HepG2 (cell line): ENCODE measurements at regions not wholly inside any gene's neighbourhood (a gene's known extent, or its start where the extent isn't known, plus 50 kb on each side); places are given as distances from the start of the nearest gene placed in this dataset.

Experiments
- ATAC-seq: fragments of 200-7000 bp; cut with Tn5 transposase; 3 replicates; pipeline ENCODE4 v1.9.1; 2020; ENCODE audit warnings: mild to moderate bottlenecking, moderate library complexity
- BruUV-seq: library from RNA; stranded (reverse); fragments of 400-500 nt; replicated peaks from 2 replicates; lab custom pipeline; 2021; lab: Mats Ljungman, UMichigan
- CTCF ChIA-PET: fragments of 300-600 bp; formaldehyde crosslinking; extraction: SDS; loops from one replicate; lab custom pipeline; 2021; ENCODE audit warnings: low total read pairs, inconsistent platforms, low intra/inter-chr PET ratio; lab: Yijun Ruan, JAX
- POLR2A ChIA-PET: fragments of 350-600 bp; sonication (Branson Sonifier 250); formaldehyde crosslinking; loops from one replicate; lab custom pipeline; 2020; ENCODE audit warnings: antibody characterized with exemption, inconsistent platforms; lab: Yijun Ruan, JAX
- DNase-seq: peaks from one replicate; pipeline ENCODE4 v3.0.0-alpha.2; 2015; ENCODE audit warnings: low spot score
- FAIRE-seq: peaks from 3 replicates; lab custom pipeline; 2011; peaks lifted over from hg19 to GRCh38; lab: Jason Lieb, UNC
- H2AFZ ChIP-seq: one replicate; pipeline ENCODE4 v1.6.1; 2011; ENCODE audit warnings: low read length, inconsistent platforms
- H3K27ac ChIP-seq: fragments of 300-600 bp; 3 replicates; pipeline ENCODE4 v1.8.0; 2011; ENCODE audit warnings: mixed run types, mild to moderate bottlenecking, mixed read lengths, low read length, inconsistent platforms; ENCODE audit not compliant: insufficient read depth; ENCODE audit errors: extremely low read length
- H3K27me3 ChIP-seq, 2 experiments: fragments of 200-600 bp in 1 of 2; 2 replicates in 1 of 2; 3 replicates in 1 of 2; pipeline versions ENCODE4 v1.6.0 to v1.8.0; 2011; ENCODE audit warnings: low read length in 2 of 2, mild to moderate bottlenecking in 2 of 2, moderate library complexity in 2 of 2, inconsistent platforms in 1 of 2; ENCODE audit not compliant: insufficient read depth in 2 of 2, control insufficient read depth in 1 of 2
- H3K36me3 ChIP-seq, 2 experiments: fragments of 200-600 bp in 1 of 2; replicated peaks in 1 of 2; 2 replicates in 1 of 2; 3 replicates in 1 of 2; pipeline versions ENCODE4 v1.5.1 to v1.8.0; 2011; ENCODE audit warnings: low read length in 2 of 2, inconsistent platforms in 1 of 2; ENCODE audit not compliant: insufficient read depth in 2 of 2, control insufficient read depth in 1 of 2
- H3K4me1 ChIP-seq: 2 replicates; pipeline ENCODE4 v1.5.1; 2012; ENCODE audit warnings: low read length, inconsistent platforms; ENCODE audit not compliant: insufficient read depth
- H3K4me2 ChIP-seq: 2 replicates; pipeline ENCODE4 v1.6.0; 2011; ENCODE audit warnings: low read depth, low read length, inconsistent platforms
- H3K4me3 ChIP-seq, 3 experiments: fragments of 200-600 bp in 1 of 3; sonication (generic), shearing (Covaris generic) in 1 of 3; replicated peaks in 1 of 3; 2 replicates each; pipeline ENCODE4 v1.5.1; 2011 to 2016; ENCODE audit warnings: low read length in 3 of 3, inconsistent platforms in 2 of 3, low read depth in 2 of 3, mild to moderate bottlenecking in 2 of 3, control low read depth in 1 of 3, mixed read lengths in 1 of 3; ENCODE audit not compliant: insufficient read depth in 1 of 3
- H3K79me2 ChIP-seq: one replicate; pipeline ENCODE4 v1.6.1; 2011; ENCODE audit warnings: low read length, inconsistent platforms; ENCODE audit not compliant: insufficient read depth
- H3K9ac ChIP-seq: 2 replicates; pipeline ENCODE4 v1.6.0; 2011; ENCODE audit warnings: mild to moderate bottlenecking, low read depth, low read length, inconsistent platforms; ENCODE audit not compliant: insufficient read depth
- H3K9me3 ChIP-seq: 2 replicates; pipeline ENCODE4 v1.5.1; 2012; ENCODE audit warnings: mild to moderate bottlenecking, low read length
- H4K20me1 ChIP-seq: 2 replicates; pipeline ENCODE4 v1.6.0; 2011; ENCODE audit warnings: inconsistent platforms, mild to moderate bottlenecking, low read length, moderate library complexity; ENCODE audit not compliant: insufficient read depth
- GTF3A ChIP-seq: sonication (generic); formaldehyde crosslinking; conservative IDR thresholded peaks from 2 replicates; pipeline ENCODE4 v1.4.0; 2020; ENCODE audit warnings: mild to moderate bottlenecking, missing genetic modification reagents
- KLF16 ChIP-seq, 2 experiments: sonication (generic) in 1 of 2; formaldehyde crosslinking in 1 of 2; IDR thresholded peaks; 2 replicates each; pipeline versions ENCODE4 v1.6.1 to v1.8.0; 2016 to 2023; ENCODE audit warnings: missing genetic modification reagents in 2 of 2, missing compliant biosample characterization in 1 of 2
- KMT2B ChIP-seq: IDR thresholded peaks from 2 replicates; pipeline ENCODE4 v1.6.1; 2016; ENCODE audit warnings: missing genetic modification reagents, missing compliant biosample characterization
- RAD21 ChIP-seq: fragments of 450-650 bp; formaldehyde crosslinking; IDR thresholded peaks from 2 replicates; pipeline ENCODE4 v1.5.0; 2020; ENCODE audit warnings: mild to moderate bottlenecking
- ZNF282 ChIP-seq: fragments of 450-650 bp; IDR thresholded peaks from 2 replicates; pipeline ENCODE4 v1.6.1; 2018; ENCODE audit not compliant: partially characterized antibody
- ZNF33A ChIP-seq: sonication (generic); formaldehyde crosslinking; IDR thresholded peaks from 2 replicates; pipeline ENCODE4 v1.5.1; 2020; ENCODE audit warnings: missing genetic modification reagents, mild to moderate bottlenecking, moderate library complexity, borderline replicate concordance
- ZNF350 ChIP-seq: sonication (generic); formaldehyde crosslinking; IDR thresholded peaks from 2 replicates; pipeline ENCODE4 v1.4.0; 2020; ENCODE audit warnings: mild to moderate bottlenecking, low read depth, missing genetic modification reagents, borderline replicate concordance
- ZSCAN21 ChIP-seq: sonication (generic); formaldehyde crosslinking; IDR thresholded peaks from 2 replicates; pipeline ENCODE4 v1.8.0; 2022; ENCODE audit warnings: mild to moderate bottlenecking, missing genetic modification reagents, moderate library complexity, borderline replicate concordance
- WGBS: methylation state at CpG from one replicate; pipeline ENCODE4 v1.1.6; 2017; ENCODE audit warnings: low lambda C conversion rate; 5-methylcytosine and 5-hydroxymethylcytosine counted together
- in situ Hi-C: cut with HindIII; loops from 2 replicates; pipeline ENCODE4 v1.10.0; 2017; ENCODE audit warnings: low pct_unique_long_range_greater_than_20kb; ENCODE audit not compliant: extremely low pct_ligation_motif_present
- intact Hi-C: fragments of 100-400 bp; cut with micrococcal nuclease; formaldehyde crosslinking; loops from one replicate; pipeline ENCODE4 v1.10.0; 2022; ENCODE audit not compliant: unreplicated experiment

DNA sequence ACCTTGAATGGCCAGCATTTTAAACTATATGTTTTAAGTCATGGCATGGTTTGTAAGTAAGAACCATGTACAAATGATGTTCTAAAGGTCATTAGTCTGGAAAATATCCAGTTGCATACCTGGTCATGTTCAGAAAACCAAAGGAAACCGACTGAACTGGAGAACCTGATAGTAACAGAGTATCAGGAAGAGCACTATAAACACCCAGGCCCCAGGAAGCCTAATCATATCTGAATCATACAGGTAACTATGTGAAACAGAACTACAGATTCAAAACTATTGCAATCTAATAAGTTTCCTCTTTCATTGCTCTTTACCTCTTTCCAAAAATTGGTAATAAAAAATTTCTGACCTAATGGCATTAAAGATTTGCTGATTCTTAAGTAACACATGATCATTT is 500.3 kb downstream of the ARHGEF28 start:
- Histone ChIP-seq H3K9ac (no peak overlapping the region), H3K4me3 (no peak overlapping the region), H3K4me1 (0 out of 2 replicates have a peak, but pooled peaks cover 6% of the 10 kb centered on the region), H3K4me2 (no peak overlapping the region), H3K36me3 (no peaks in the 10 kb centered on the region), H3K9me3 (no peaks in the 10 kb centered on the region), H2AFZ (no peak overlapping the region), H3K27me3 (peaks cover 0 to 6% of the 10 kb centered on the region in 2 experiments; a peak in 2 of 5 replicates), H4K20me1 (no peaks in the 10 kb centered on the region), H3K79me2 (no peaks in the 10 kb centered on the region), H3K27ac (no peak overlapping the region)
- POLR2A ChIA-PET, result no interaction called here
- FAIRE-seq (no peak), ATAC-seq (no peak), DNase-seq (no peak)
- in situ Hi-C loops, result no loop called here
- CTCF ChIA-PET, result no interaction called here
- intact Hi-C loops, result no loop called here
- TF ChIP-seq ZNF350, result no peak
- TF ChIP-seq KMT2B (CRISPR knock-in tag), result no peak
- no peak for TF ChIP-seq RAD21 (CRISPR knock-in tag)
- TF ChIP-seq ZSCAN21, result no peak
- no TSS peak for BruUV-seq
- WGBS, result 0% methylated on average over 1 of the region's 1 CpG

DNA sequence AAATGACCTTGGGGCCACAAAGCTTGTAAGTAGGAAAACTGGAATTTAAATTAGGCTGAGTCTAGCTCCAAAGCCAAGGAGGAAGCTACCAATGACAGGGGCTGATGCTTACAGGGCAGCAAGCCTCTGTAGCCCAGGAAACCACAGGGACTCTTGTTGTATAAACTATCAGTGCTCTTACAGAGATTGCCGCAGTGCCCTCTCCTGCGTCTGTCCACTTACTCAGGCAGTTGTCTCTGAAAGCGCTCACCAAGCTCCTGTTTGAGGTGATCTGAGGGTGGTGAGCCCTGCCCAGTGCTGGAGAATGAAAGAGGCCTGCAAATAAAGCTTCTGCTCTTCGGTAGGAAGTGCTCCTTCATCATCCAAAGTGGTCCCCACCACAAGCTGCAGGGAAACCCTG is 498.8 kb downstream of the ARHGEF28 start:
- H3K27me3 ChIP-seq, result peaks cover 0 to 6% of the 10 kb centered on the region in 2 experiments; a peak in 2 of 5 replicates
- H4K20me1 ChIP-seq, result no peaks in the 10 kb centered on the region
- H3K9ac ChIP-seq, result no peak overlapping the region
- 14% methylated on average over 2 of the region's 4 CpGs for WGBS
- no peaks in the 10 kb centered on the region for H3K9me3 ChIP-seq
- in situ Hi-C loops, result no loop called here
- H3K36me3 ChIP-seq, result no peaks in the 10 kb centered on the region
- no peak overlapping the region for H2AFZ ChIP-seq
- ATAC-seq (no peak), DNase-seq (no peak), FAIRE-seq (no peak)
- ChIA-PET CTCF (no interaction called here), POLR2A (no interaction called here)
- no peak for TF ChIP-seq ZNF33A (CRISPR knock-in tag)
- TF ChIP-seq GTF3A (CRISPR knock-in tag), result no peak
- TF ChIP-seq ZNF282, result no peak
- TF ChIP-seq KLF16 (CRISPR knock-in tag; IDR thresholded peaks at IDR 0.05), result no peak
- intact Hi-C loops, result no loop called here
- no peaks in the 10 kb centered on the region for H3K79me2 ChIP-seq
- no TSS peak for BruUV-seq
- H3K27ac ChIP-seq, result no peak overlapping the region
- no peak overlapping the region for H3K4me3 ChIP-seq
- H3K4me2 ChIP-seq, result no peak overlapping the region
- H3K4me1 ChIP-seq, result 0 out of 2 replicates have a peak, but pooled peaks cover 6% of the 10 kb centered on the region
